Stimulated activated CD4-positive, alpha-beta T cell treated with anti-CD3 and anti-CD28 coated beads, Interleukin-12 subunit alpha, Interleukin-12 subunit beta, amount 100 ng/mL, for 4 hours (primary cell): ENCODE measurements at regions not wholly inside any gene's neighbourhood (a gene's known extent, or its start where the extent isn't known, plus 50 kb on each side); places are given as distances from the start of the nearest gene placed in this dataset.

Source experiments
- DNase-seq: peaks from one replicate; pipeline ENCODE4 v3.0.0-alpha.2; 2020

DNA sequence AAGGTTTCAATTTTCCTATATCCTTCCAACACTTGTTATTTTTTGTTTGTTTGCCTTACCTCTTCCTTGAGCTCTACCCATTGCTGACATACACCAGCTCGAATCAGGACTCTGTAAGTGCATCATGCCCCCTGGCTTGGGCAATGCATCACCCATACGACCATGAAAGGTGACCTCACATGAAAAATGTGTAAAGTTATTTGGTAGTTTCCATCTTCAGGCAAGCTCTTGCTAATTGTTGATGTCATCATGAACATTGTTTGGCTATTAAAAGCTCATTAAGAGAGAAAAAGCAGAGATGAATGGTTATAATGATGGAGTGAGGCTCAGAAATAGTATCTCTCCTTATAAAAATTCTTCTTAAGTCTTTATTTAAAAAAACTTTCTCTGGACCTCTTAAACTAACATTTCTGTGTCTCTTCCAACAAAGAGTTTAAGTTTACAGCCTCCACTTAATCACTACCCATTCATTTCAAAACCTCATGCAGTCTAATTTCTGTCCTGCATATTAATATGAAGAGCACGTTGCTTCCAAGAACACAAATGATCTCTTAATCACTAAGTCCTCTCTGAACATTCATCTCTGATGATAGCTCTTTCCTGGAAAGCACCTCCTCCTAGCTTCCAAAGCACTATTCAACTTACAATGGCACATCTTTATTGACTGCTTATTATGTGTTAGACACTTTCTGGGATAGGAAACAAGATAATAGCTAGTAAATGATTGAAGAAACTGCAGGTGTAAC, 236.3 kb downstream of the NFKBIZ start:
- no peak for DNase-seq

DNA sequence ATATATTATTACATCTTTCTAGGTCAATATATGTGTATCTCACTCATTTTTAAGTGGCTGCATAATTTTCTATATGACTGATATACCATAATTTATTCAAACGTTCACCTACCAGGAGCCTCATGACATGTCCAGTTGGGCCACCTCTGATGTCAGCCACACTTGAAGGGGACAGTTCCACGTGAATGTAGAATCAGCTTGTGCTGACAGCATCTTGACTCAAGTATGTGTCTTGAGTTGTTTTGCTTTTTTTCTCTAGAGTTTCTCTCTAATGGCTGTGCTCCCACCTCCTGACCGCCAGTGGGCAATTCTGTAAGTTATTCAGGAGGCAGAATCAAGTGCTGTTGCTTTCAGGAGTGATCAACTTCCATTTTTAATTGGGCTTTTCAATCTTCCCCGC, 237.9 kb downstream of the NFKBIZ start:
- no peak for DNase-seq

DNA sequence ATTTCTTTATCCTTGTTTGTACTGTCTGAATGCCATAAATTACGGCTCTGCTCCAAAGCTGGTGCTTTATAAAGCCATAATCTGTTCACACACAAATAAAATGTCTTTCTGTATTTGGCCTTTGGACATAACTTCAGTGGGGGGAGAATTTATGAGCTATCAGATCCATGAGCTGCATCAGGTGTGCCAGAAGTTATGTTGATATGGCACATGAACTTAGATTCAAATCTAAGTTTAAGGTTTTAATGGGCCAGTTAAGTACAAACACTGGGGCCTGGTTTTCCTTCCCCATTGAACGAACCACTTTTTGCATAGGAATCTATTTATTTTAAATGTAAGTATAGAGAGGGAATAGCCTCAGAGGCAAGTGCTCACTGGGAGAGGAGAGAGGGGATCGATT, 239.9 kb downstream of the NFKBIZ start:
- DNase-seq = no peak

- no peak for DNase-seq
These were observed 240.8 kb downstream of the NFKBIZ start for GRCh38 chr3:102089904-102090720.

- DNase-seq = no peak
These were observed 241.4 kb downstream of the NFKBIZ start for GRCh38 chr3:102090721-102091045.

GRCh38 chr3:102091358-102091757, 242.0 kb downstream of the NFKBIZ start:
- DNase-seq = no peak

- no peak for DNase-seq
These were observed 243.5 kb downstream of the NFKBIZ start for GRCh38 chr3:102092617-102093466.

GRCh38 chr3:102094506-102094905, 245.2 kb downstream of the NFKBIZ start:
- DNase-seq = no peak

GRCh38 chr3:102095383-102095782, 246.1 kb downstream of the NFKBIZ start:
- no peak for DNase-seq

- no peak for DNase-seq
These were observed 246.8 kb downstream of the NFKBIZ start for GRCh38 chr3:102096066-102096465.

DNA sequence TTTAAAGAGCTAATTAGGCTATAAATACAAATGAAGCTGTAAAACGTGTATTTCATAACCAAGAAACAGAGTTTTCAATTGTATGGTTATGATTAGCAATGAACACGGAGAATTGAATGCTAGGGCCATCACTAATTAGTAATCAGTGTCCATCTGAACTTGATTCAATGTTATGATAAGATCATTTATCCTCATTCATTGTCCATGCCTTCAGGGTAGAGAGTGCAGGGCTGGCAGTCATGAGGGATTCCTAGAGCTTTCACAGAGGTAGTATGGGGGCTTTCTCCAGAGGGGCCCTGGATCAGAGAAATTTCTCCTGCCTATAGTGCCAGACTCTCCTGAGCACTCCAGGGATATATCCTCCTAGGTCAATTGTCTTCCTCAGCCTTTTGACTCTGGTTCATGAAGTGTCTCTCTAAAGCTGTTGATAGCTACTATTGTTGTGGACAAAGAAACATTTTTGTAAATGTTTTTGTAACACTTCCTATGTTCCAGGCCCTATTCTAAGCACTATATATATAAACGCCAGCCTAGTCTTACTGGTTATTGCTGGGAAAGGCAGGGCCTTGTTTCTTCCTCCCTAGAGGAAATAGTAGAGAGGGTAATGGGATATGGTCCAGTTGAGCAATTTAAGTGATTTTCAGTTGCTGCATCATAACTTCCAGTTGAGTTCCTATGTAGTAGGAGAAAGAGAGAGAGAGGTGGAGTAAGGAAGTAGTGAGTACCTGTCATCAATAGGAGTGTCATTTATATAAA, 249.0 kb downstream of the NFKBIZ start:
- DNase-seq = no peak

GRCh38 chr3:102099913-102100312, 250.6 kb downstream of the NFKBIZ start:
- no peak for DNase-seq

GRCh38 chr3:102102394-102102793, 253.1 kb downstream of the NFKBIZ start:
- no peak for DNase-seq

- DNase-seq = no peak
These were observed 254.7 kb downstream of the NFKBIZ start for GRCh38 chr3:102104033-102104432.

- DNase-seq = no peak
These were observed 255.9 kb downstream of the NFKBIZ start for GRCh38 chr3:102105193-102105592.

- DNase-seq = no peak
These were observed 257.2 kb downstream of the NFKBIZ start for GRCh38 chr3:102106416-102107097.

GRCh38 chr3:102112704-102113230, 263.5 kb downstream of the NFKBIZ start:
- no peak for DNase-seq

DNA sequence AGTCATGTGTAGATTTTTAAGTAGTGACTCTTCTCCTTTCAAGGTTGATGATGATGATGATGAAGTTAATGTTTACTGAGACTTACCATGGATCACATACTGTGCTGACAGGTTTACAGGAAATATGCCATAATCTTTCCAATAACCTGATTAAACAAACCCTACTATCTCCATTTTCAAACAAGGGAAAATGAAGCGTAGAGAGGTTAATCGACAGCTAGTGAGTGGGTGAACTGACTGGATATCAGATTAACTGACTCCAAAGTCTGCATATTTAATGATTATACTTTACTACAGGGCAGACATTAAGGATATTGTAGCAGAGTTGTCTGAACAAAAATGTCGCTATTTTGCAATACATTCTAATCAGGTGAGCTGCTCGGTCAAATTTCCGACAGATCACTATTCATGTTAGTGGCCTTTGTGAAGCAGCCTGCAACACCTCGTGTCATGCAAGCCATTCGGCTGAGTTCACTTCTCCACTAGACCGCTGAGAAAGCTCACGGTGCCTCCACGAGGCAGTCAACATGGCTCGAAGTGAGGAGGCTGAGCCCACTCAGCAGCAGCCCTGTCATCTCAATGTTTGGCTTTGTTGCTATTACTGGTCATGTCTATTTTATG, 264.2 kb downstream of the NFKBIZ start:
- DNase-seq = no peak

GRCh38 chr3:102114264-102114979, 265.1 kb downstream of the NFKBIZ start:
- peak; percentile 10 for DNase-seq

DNA sequence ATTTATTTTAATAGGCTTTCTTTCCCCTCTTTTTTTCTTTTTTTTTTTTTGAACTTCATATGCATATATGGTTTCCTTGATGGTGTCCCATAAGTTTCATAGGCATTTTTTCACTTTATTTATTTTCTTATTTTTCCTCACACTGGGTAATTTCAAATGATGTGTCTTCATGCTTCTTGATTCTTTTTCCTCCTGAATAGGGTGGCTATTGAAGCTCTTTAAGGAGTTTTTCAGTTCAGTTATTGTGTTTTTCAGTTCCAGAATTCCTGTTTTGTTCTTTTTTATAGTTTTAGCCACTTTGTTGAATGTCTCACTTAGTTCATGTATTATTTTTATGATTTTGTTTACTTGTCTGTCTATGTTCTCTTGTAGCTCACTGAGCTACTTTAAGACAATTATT, 273.2 kb downstream of the NFKBIZ start:
- no peak for DNase-seq
